ENCODE measurements at regions not wholly inside any gene's neighbourhood (a gene's known extent, or its start where the extent isn't known, plus 50 kb on each side); places are given as distances from the start of the nearest gene placed in this dataset.

DNA sequence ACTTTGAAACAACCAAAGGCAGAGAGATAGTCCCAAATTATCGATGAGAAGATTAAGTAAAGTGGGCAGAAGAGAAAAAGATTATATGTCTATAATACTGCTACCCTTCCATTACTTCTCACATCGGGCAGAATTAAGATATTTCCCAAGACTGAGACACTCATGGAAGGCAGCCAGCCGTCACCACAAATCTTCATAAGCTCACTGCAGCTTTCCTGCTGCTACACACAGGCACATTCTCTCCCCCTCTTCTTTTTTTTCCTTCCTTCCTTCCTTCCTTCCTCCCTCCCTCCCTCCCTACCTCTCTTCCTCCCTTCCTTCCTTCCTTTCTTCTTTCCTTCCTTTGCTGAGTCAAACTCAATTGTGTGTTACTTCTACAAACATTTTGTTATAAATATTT is 58.7 kb upstream of the SPATA31C2 start:
- no peak for ATAC-seq (ENCODE audit: low FRiP score)
- no peak for TF ChIP-seq CTCF (IDR thresholded peaks at IDR 0.05)
- DNase-seq (ENCODE audit: low spot score): no peak

- ATAC-seq (ENCODE audit: low FRiP score) (no peak), DNase-seq (ENCODE audit: low spot score) (no peak)
- TF ChIP-seq CTCF (IDR thresholded peaks at IDR 0.05): no peak
Measured at GRCh38 chr9:88196142-88196790, 58.0 kb upstream of the SPATA31C2 start.

DNA sequence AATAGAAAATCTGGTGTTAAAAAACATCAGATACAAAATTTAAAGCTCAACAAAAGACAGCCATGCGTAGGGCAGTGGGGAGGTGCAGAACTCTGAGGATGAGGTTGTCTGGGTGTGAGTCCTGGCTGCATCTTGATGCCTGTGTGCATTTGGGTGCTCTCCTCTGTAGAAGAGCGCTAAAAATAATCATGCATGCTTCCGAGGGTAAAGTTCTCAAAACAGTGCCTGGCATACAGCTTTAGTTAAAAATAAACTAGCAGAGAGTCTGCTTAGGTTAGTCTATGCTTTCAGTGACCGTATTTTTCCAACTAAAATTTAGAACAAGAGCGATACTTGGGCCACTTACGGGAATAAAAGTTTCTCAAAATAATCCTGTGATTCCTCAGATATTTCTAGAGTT is 55.5 kb upstream of the SPATA31C2 start:
- ATAC-seq (ENCODE audit: low FRiP score): no peak
- TF ChIP-seq CTCF (IDR thresholded peaks at IDR 0.05): no peak
- DNase-seq (ENCODE audit: low spot score): no peak

DNA sequence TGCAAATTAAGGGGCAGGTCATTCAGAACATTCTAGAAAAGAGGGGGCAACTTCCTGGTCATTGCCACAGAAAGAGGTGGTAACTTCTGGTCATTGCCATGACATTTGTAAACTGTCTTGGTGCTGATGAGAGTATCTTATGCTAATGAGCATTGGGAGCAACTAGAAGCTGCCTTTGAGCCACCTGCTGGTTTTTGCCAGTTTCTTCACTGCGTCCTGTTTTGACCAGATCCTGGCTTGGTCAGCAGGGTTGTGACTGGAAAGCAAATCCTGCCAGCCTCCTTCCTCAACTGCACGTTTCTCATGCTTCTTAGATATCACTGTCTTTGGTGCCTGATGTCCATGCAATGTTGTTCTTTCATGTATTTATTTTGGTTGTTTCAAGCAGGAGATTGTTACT is 53.2 kb upstream of the SPATA31C2 start:
- no peak for DNase-seq (ENCODE audit: low spot score)
- ATAC-seq (ENCODE audit: low FRiP score): no peak
- no peak for TF ChIP-seq CTCF (IDR thresholded peaks at IDR 0.05)

GRCh38 chr9:88189371-88189770 is 51.1 kb upstream of the SPATA31C2 start:
- DNase-seq (ENCODE audit: low spot score) (no peak), ATAC-seq (ENCODE audit: low FRiP score) (no peak)
- TF ChIP-seq CTCF (IDR thresholded peaks at IDR 0.05): no peak
